ENCODE measurements at regions not wholly inside any gene's neighbourhood (a gene's known extent, or its start where the extent isn't known, plus 50 kb on each side); places are given as distances from the start of the nearest gene placed in this dataset.
A peak's percentile ranks its signal among the peaks of the same experiment; 100 is the strongest.
"Not testable (repeated sequence)": the region's sequence is repeated elsewhere in the genome, so short reads cannot be mapped to it uniquely, and the experiment has no call there.

GRCh38 chr6:15758631-15759215, 95.9 kb upstream of the DTNBP1 start:
- DNase-seq = no peak

- no peak for DNase-seq
Observed at GRCh38 chr6:15755526-15755925, 92.7 kb upstream of the DTNBP1 start.

- no peak for DNase-seq
Observed at GRCh38 chr6:15754706-15755079, 91.9 kb upstream of the DTNBP1 start.

DNA sequence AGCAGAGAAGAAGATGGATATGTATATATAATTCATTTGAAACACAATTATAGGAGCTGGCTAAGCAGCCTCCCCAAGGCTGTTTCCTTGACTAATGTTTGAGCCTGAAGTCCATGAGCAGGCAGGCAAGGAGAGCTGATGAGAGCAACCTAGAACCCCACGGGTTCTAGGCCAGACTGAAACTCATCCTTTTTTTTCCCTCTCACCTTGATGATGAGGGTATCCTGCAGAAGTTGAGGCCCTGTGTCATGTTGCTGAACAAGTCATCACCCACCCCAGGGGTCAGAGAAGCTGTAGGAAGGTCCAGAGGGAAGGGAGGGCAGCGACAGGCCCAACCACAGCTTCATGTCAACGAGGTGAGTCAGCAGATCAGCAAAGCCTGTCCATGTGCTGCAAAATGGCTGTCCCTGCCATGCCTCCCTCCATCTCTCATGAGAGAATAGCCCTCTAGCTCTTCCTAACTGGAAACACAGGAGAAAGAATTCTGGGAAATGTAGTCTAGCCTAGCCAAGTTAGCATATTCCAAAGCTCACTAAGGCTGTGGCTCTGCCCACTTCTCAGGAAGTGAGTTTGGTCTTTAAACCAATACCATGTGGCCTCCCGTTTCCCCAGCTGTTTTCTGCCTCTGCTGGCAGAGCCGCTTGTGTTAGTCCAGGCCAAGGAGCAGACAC, 91.3 kb upstream of the DTNBP1 start:
- no peak for DNase-seq

- no peak for DNase-seq
Observed at GRCh38 chr6:15752820-15753219, 90.0 kb upstream of the DTNBP1 start.

GRCh38 chr6:15751721-15752350, 89.0 kb upstream of the DTNBP1 start:
- DNase-seq = no peak

DNA sequence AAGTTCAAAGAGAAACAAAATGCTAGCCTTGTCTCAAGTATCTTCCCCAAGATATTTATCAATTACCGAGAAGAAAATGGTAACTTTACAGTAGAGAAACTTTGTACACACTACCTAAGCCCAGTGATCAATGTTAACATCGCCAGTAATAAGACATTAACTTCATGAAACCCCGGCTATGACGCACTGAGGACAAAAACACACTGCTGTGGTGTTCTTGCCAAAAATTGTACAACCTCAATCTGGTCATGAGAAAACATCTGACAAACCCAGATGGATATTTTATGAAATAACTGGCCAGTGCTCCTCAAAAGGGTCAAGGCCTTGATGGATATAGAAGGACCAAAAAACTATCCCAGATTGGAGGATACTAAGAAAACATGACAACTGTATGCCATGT, 85.5 kb upstream of the DTNBP1 start:
- no peak for DNase-seq

GRCh38 chr6:15747354-15747883, 84.6 kb upstream of the DTNBP1 start:
- no peak for DNase-seq

GRCh38 chr6:15745781-15746180, 83.0 kb upstream of the DTNBP1 start:
- DNase-seq = no peak

- DNase-seq = no peak
Observed at GRCh38 chr6:15744818-15745402, 82.1 kb upstream of the DTNBP1 start.

- DNase-seq = not testable (repeated sequence)
Observed at GRCh38 chr6:15742013-15742412, 79.2 kb upstream of the DTNBP1 start.

DNA sequence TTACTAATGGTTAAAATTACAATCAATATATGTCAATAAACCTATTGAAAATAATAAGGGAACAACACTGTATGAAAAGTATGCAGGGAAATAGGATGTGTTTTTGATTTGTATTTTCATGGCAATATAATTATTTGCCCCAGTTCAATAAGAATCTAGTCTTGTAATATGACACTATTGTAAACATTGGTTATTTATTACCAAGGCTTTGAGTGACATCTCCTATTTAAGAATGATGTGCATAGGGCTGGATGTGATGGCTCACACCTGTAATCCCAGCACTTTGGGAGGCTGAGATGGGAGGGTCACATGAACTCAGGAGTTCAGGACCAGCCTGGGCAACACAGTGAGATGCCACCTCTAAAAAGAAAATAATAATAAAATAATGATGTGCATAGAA, 78.6 kb upstream of the DTNBP1 start:
- DNase-seq = no peak

DNA sequence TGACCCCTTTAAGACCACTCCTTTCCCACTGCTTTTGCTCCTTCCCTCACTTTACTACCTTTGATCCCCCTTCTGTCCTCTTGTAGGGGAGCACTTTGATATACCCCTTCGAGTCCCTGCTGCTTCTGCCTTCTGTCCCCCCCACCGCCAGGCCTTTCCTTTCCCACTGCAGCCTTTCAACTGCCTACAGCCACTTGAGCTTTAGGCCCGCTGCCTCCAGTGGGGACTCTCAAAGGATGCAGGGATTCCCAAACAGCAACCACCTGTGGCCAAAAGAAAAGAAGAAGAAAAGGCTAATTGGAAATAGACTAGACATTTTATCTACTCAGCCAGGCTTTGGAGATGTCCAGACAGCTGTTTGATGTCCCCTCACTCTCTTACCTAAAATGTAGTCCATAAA, 77.0 kb upstream of the DTNBP1 start:
- no peak for DNase-seq

DNA sequence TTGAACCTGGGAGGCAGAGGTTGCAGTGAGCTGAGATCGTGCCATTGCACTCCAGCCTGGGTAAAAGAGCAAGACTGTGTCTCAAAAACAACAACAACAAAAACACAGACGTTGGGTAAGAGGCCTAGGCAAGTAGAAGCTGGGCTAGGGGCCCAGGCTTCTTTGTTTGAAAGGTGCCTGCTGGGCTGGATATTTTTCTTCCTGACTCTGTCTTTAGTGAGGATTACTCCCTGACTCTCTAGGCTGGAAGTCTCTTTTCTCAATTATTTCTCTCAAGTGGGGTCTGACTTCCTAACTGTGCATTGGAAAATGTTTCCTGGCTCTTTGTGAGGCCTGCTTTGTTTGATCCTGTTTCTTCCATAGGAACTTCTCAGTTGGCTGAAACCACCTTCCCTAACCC, 76.5 kb upstream of the DTNBP1 start:
- no peak for DNase-seq

GRCh38 chr6:15738195-15738594, 75.4 kb upstream of the DTNBP1 start:
- not testable (repeated sequence) for DNase-seq

DNA sequence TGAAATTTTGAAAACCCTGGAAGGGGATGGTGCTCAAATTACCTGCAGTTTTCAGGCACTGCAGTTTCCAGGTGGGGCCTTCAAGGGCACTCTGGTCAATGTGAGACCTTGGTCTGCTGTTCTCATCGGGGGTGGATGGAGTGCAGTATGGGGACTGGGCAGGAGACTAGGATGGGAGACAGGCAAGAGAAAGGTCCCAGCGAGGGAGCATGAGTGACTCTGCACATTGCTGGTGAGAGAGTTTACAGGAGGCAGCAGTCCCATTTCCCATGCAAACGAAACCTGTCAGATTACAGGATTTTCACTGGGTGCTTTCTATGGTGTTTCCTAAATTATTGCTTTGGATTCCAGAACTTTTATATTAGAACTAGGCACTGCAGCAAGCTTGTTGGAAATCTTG, 73.5 kb upstream of the DTNBP1 start:
- DNase-seq = no peak

GRCh38 chr6:15735567-15736265, 72.9 kb upstream of the DTNBP1 start:
- DNase-seq = peak; percentile 26

DNA sequence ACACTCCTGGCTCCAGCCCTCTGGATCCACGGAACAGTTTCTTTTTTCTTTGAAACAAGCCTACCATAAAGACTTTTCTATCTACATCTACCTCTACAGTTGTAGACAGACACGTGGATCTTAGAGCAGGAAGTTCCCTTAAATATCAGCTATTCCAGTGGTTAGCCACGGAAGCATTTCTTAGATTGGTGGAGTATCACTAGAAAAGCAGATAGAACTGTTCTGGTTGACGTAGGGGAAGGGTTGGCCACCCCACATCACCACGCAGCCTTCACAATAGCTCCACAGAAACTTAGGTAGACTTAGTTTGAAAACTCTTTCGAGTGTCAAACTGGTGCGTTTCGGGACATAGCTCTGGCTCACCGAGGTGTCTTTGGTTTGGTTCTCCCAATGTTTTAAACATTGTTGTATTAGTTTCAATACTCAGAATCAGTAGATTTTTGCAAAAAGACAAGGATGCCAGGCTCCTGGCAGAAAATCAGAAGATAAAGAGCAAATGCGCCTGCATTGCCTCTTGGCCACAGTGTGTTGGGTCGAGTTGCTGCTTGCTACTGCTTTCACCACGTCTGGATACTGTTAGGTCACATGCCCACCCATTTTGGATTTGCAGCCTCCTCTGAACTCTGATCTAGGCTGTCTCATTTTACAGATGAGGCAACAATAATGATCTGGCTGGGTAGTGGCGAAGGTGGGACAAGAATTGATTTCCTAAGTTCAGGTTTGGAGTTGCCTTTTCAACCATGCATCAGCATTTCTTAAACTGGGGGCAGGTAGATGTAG, 71.5 kb upstream of the DTNBP1 start:
- DNase-seq = no peak

- no peak for DNase-seq
Observed at GRCh38 chr6:15730922-15731321, 68.1 kb upstream of the DTNBP1 start.

- DNase-seq = no peak
Observed at GRCh38 chr6:15730442-15730841, 67.6 kb upstream of the DTNBP1 start.

- DNase-seq = no peak
Observed at GRCh38 chr6:15722731-15723130, 59.9 kb upstream of the DTNBP1 start.

GRCh38 chr6:15716889-15717288, 54.1 kb upstream of the DTNBP1 start:
- no peak for DNase-seq

- DNase-seq = no peak
Observed at GRCh38 chr6:15715851-15716250, 53.0 kb upstream of the DTNBP1 start.

Data from NCI-H510A (cell line).